ENCODE measurements at regions not wholly inside any gene's neighbourhood (a gene's known extent, or its start where the extent isn't known, plus 50 kb on each side); places are given as distances from the start of the nearest gene placed in this dataset.
"Not testable (repeated sequence)": the region's sequence is repeated elsewhere in the genome, so short reads cannot be mapped to it uniquely, and the experiment has no call there.

- 62 to 88% (median 77%) methylated on average over 2 to 3 of the region's 3 CpGs for WGBS, 4 donors
- H3K36me3 ChIP-seq: no peaks in the 10 kb centered on the region
- no peak for ATAC-seq
- H3K4me1 ChIP-seq: no peaks in the 10 kb centered on the region
- TF ChIP-seq CTCF (IDR thresholded peaks at IDR 0.05) (no peak), POLR2A (IDR thresholded peaks at IDR 0.05) (no peak)
- H3K27ac ChIP-seq: no peak overlapping the region
- no peaks in the 10 kb centered on the region for H3K9me3 ChIP-seq
- DNase-seq: no peak
- no peak overlapping the region for H3K4me3 ChIP-seq
- intact Hi-C loops (cut with DNase I): no loop called here
- H3K27me3 ChIP-seq: peaks cover 0 to 20% (median 0%) of the 10 kb centered on the region in 9 donors
Measured at GRCh38 chrX:55389376-55389775, 62.6 kb upstream of the MAGEH1 start.

- intact Hi-C loops (cut with DNase I); H3K36me3 ChIP-seq; H3K27me3 ChIP-seq; ATAC-seq; DNase-seq; H3K27ac ChIP-seq; H3K4me3 ChIP-seq; H3K4me1 ChIP-seq; H3K9me3 ChIP-seq: not testable (repeated sequence)
- WGBS, 4 donors: 51 to 73% (median 68%) methylated on average over 4 of the region's 4 CpGs
Measured at GRCh38 chrX:55396836-55397235, 55.1 kb upstream of the MAGEH1 start.

Measured in heart left ventricle (tissue), 16 donors.